Transverse colon (tissue), 4 donors: ENCODE measurements at regions not wholly inside any gene's neighbourhood (a gene's known extent, or its start where the extent isn't known, plus 50 kb on each side); places are given as distances from the start of the nearest gene placed in this dataset.

Experiments used
- CTCF ChIP-seq, 5 experiments: fragments of 200-600 bp in 3 of 5; fragments of 450-650 bp in 2 of 5; sonication (generic) in 3 of 5; IDR thresholded peaks; 1 replicate in 2 of 5; 2 replicates in 3 of 5; pipeline ENCODE4 v1.5.1; 2016 to 2017; ENCODE audit warnings: antibody characterized with exemption in 5 of 5, inconsistent platforms in 3 of 5, mild to moderate bottlenecking in 2 of 5, moderate library complexity in 1 of 5
- POLR2A ChIP-seq: fragments of 450-650 bp; IDR thresholded peaks from one replicate; pipeline ENCODE4 v1.6.1; 2016; ENCODE audit warnings: antibody characterized with exemption, mild to moderate bottlenecking, moderate library complexity
- POLR2AphosphoS5 ChIP-seq, 3 donors: sonication (generic); formaldehyde crosslinking; IDR thresholded peaks; one replicate each; pipeline ENCODE4 v1.6.1; 2016; ENCODE audit warnings: antibody characterized with exemption in 3 of 3

DNA sequence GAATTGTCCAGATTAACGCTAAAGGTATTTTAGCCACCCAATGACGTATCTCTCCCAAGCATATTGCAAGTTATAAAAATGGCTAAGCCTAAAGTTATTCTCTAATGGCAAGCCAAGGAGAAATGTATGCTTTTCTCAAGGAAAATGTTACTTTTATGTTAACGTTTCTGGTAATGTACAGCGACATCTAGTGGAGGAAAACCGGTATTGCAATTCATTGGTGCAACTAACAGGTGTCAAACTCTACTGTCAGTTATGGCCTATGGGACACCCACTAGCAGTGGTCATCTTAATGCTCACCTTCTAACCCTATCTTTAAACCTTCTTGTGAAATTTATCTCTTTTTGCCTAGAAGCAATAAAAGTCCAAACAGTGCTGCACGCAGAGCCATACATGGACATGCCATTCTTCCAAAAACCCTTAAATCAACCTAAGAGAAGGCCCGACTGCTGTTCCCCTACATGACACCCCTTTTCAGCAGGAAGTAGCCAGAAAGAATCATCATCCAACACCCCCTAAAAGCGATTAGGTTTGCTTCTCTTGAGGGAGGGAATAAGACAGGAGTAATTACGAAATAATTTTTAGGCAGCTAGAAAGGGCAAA lies 68.7 kb upstream of the LRIF1 start:
- TF ChIP-seq CTCF (IDR thresholded peaks at IDR 0.05) = peak; percentile 59 to 88 (median 86)
- no peak for TF ChIP-seq POLR2AphosphoS5 (IDR thresholded peaks at IDR 0.05)
- no peak for TF ChIP-seq POLR2A
